ENCODE measurements at regions not wholly inside any gene's neighbourhood (a gene's known extent, or its start where the extent isn't known, plus 50 kb on each side); places are given as distances from the start of the nearest gene placed in this dataset.

DNA sequence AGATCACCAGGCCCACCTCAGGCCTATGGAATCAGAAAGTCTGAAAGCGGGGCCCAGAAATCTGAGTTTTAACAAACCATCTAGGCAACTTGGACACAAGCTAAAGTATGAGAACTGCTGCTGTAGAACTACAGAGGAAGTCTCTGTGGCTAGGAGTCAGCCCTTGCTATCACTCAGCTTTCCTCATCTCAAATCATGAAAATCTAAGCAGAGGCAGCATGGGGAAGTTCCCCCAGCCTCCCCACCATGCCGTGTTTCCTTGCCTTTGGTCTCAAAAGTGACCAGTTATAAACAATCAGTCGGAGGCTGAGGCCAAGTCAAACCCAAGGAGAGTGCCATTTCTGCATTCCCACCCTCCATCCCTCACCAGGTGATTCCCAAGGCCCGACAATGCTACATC, 404.7 kb downstream of the BCL11A start:
- TF ChIP-seq POLR2A (IDR thresholded peaks at IDR 0.05; ENCODE audit: low read length): no peak
- TF ChIP-seq GATA1 (IDR thresholded peaks at IDR 0.05; ENCODE audit: low read depth, low read length): no peak
